GM23338 (cell line): ENCODE measurements at regions not wholly inside any gene's neighbourhood (a gene's known extent, or its start where the extent isn't known, plus 50 kb on each side); places are given as distances from the start of the nearest gene placed in this dataset.

ENCODE experiments used
- CTCF ChIP-seq, 2 experiments: fragments of 200-600 bp in 1 of 2; sonication (generic) in 1 of 2; conservative IDR thresholded peaks; 2 replicates each; pipeline versions ENCODE4 v1.5.1 to v1.6.1; 2016 to 2017; ENCODE audit warnings: antibody characterized with exemption in 2 of 2, low read depth in 2 of 2, mild to moderate bottlenecking in 2 of 2, moderate library complexity in 1 of 2
- POLR2AphosphoS5 ChIP-seq: IDR thresholded peaks from 2 replicates; pipeline ENCODE4 v1.6.1; 2016; ENCODE audit warnings: antibody characterized with exemption, low read depth

- TF ChIP-seq POLR2AphosphoS5 (no peak), CTCF (conservative IDR thresholded peaks at IDR 0.05; ENCODE audit: low read depth in 2 of 2) (no peak)
Observed at GRCh38 chr12:13857750-13858149, 123.7 kb downstream of the GRIN2B start.
